Thyroid gland (tissue), 4 donors: ENCODE measurements at regions not wholly inside any gene's neighbourhood (a gene's known extent, or its start where the extent isn't known, plus 50 kb on each side); places are given as distances from the start of the nearest gene placed in this dataset.
"Not testable (repeated sequence)": the region's sequence is repeated elsewhere in the genome, so short reads cannot be mapped to it uniquely, and the experiment has no call there.

Experiments
- DNase-seq, 2 donors: peaks; one replicate each; pipeline ENCODE4 v3.0.0-alpha.2; 2019
- H3K27ac ChIP-seq, 3 donors: fragments of 200-600 bp; sonication (generic); 1 replicate in 2 of 3; 2 replicates in 1 of 3; pipeline ENCODE4 v1.5.1; 2016 to 2019; ENCODE audit warnings: mild to moderate bottlenecking in 1 of 3, moderate library complexity in 1 of 3
- H3K27me3 ChIP-seq: fragments of 200-600 bp; sonication (generic); one replicate; pipeline ENCODE4 v1.5.1; 2019
- H3K36me3 ChIP-seq, 2 donors: fragments of 200-600 bp; sonication (generic); one replicate each; pipeline ENCODE4 v1.5.1; 2016 to 2019
- H3K4me1 ChIP-seq, 2 donors: fragments of 200-600 bp; sonication (generic); one replicate each; pipeline ENCODE4 v1.5.1; 2017 to 2019
- H3K4me3 ChIP-seq, 3 donors: fragments of 200-600 bp; sonication (generic); replicated peaks in 1 of 3; 1 replicate in 2 of 3; 2 replicates in 1 of 3; pipeline ENCODE4 v1.5.1; 2016; ENCODE audit warnings: mild to moderate bottlenecking in 1 of 3
- H3K9me3 ChIP-seq: fragments of 200-600 bp; sonication (generic); one replicate; pipeline ENCODE4 v1.5.1; 2017
- CTCF ChIP-seq, 6 experiments: fragments of 200-600 bp in 3 of 6; fragments of 450-650 bp in 3 of 6; sonication (generic) in 3 of 6; IDR thresholded peaks; one replicate each; pipeline ENCODE4 v1.5.1; 2016 to 2019; ENCODE audit warnings: antibody characterized with exemption in 6 of 6, mild to moderate bottlenecking in 2 of 6, inconsistent platforms in 1 of 6, moderate library complexity in 1 of 6
- POLR2A ChIP-seq, 2 donors: fragments of 450-650 bp; IDR thresholded peaks; one replicate each; pipeline ENCODE4 v1.6.1; 2017; ENCODE audit warnings: antibody characterized with exemption in 2 of 2, mild to moderate bottlenecking in 2 of 2, moderate library complexity in 1 of 2
- WGBS, 2 donors: methylation state at CpG; one replicate each; pipeline ENCODE4 v1.1.5; 2017; 5-methylcytosine and 5-hydroxymethylcytosine counted together
- intact Hi-C: fragments of 100-400 bp; cut with DNase I; formaldehyde crosslinking; loops from one replicate; pipeline ENCODE4 v1.15.1; 2023

DNA sequence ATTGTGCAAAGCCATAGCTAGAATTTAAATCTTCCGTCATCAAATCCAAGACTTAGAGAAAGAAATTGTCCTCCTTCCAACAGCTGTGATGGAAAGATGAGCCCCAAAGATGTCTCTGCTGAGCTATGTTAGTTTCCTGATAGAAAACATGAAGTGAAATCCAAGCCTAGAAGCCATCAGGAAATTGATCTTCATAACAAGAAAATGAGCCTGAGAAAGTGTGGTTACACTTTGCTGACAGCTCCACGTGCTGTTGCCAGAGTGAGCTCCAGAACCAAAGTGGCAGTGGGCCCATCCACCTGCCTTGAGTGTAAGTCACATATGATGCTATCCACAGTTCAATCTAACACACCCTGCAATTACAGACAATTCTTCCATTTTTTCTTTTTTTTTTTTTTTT, 58.0 kb upstream of the UBASH3B start:
- Histone ChIP-seq H3K9me3 (no peaks in the 10 kb centered on the region), H3K4me3 (no peak overlapping the region), H3K27ac (no peak overlapping the region), H3K4me1 (no peaks in the 10 kb centered on the region), H3K36me3 (no peaks in the 10 kb centered on the region), H3K27me3 (no peaks in the 10 kb centered on the region)
- no peak for DNase-seq
- WGBS, 2 donors, result 81 to 84% methylated on average over 2 of the region's 2 CpGs
- intact Hi-C loops, result no loop called here
- TF ChIP-seq POLR2A (IDR thresholded peaks at IDR 0.05) (no peak), CTCF (IDR thresholded peaks at IDR 0.05) (no peak)

DNA sequence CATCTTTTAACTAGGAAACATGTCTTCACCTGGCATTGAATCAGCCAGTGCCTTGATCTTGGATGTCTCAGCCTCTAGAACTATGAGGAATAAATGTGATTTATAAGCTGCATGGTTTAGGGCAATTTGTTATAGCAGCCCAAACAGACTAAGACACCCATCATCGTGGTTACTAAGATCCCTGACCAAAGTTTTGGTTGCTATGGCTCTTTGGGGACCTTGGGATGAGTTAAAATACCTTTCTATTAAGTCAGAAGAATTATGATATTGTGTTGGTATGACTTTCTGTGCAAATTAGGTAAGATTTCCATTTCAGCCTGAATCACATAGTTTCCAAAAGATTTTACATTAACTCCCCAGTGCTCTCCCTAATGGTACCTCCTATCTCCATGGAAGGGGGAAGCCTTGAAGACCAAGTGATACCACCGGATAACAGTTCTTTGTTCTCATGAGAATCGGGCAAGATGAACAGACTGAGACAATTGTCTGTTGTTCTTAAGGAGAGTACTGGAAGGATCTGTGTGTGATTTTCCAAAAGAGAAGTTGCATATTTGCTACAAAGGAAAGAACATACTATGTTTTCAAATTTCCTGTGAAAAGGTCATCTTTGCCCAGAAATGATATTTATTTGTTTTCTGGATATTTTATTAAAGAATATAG, 60.4 kb upstream of the UBASH3B start:
- H3K27ac ChIP-seq, result no peak overlapping the region
- H3K4me1 ChIP-seq, result no peaks in the 10 kb centered on the region
- TF ChIP-seq CTCF (IDR thresholded peaks at IDR 0.05), result no peak
- TF ChIP-seq POLR2A (IDR thresholded peaks at IDR 0.05), result no peak
- no peak for DNase-seq
- no peaks in the 10 kb centered on the region for H3K27me3 ChIP-seq
- no peaks in the 10 kb centered on the region for H3K9me3 ChIP-seq
- H3K36me3 ChIP-seq, result no peaks in the 10 kb centered on the region
- intact Hi-C loops, result no loop called here
- H3K4me3 ChIP-seq, result no peak overlapping the region
- 73 to 94% methylated on average over 3 of the region's 3 CpGs for WGBS, 2 donors

GRCh38 chr11:122593473-122594420, 61.8 kb upstream of the UBASH3B start:
- 76 to 78% methylated on average over 4 of the region's 4 CpGs for WGBS, 2 donors
- intact Hi-C loops, result no loop called here
- Histone ChIP-seq H3K27ac (no peak overlapping the region), H3K4me1 (no peaks in the 10 kb centered on the region), H3K36me3 (no peaks in the 10 kb centered on the region), H3K4me3 (no peak overlapping the region), H3K9me3 (no peaks in the 10 kb centered on the region), H3K27me3 (no peaks in the 10 kb centered on the region)
- no peak for DNase-seq
- TF ChIP-seq CTCF (IDR thresholded peaks at IDR 0.05), result no peak
- TF ChIP-seq POLR2A (IDR thresholded peaks at IDR 0.05), result no peak

DNA sequence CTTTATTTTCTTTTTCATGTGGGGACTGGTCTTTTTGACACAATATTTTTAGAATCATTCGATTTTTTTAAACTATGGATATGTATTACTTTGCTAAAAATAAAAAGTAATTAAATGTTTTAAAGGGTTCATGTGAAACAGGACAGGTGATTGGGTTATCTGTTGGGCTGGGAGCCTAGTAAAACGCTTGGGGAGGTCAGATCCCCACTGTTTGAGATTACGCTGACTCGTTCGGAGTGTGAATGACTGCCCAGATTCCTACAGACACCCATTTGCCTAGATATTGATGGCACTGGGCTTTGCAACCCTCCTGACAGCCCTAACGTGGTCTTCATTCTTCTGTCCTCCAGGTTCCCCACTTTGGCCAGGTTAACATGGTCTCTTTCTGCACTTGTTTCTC, 62.9 kb upstream of the UBASH3B start:
- H3K4me3 ChIP-seq, result no peak overlapping the region
- WGBS, 2 donors, result 80 to 86% methylated on average over 6 of the region's 6 CpGs
- H3K4me1 ChIP-seq, result no peaks in the 10 kb centered on the region
- TF ChIP-seq CTCF (IDR thresholded peaks at IDR 0.05), result no peak
- TF ChIP-seq POLR2A (IDR thresholded peaks at IDR 0.05), result no peak
- no peaks in the 10 kb centered on the region for H3K27me3 ChIP-seq
- intact Hi-C loops, result no loop called here
- no peak overlapping the region for H3K27ac ChIP-seq
- H3K36me3 ChIP-seq, result no peaks in the 10 kb centered on the region
- DNase-seq, result no peak
- H3K9me3 ChIP-seq, result no peaks in the 10 kb centered on the region

DNA sequence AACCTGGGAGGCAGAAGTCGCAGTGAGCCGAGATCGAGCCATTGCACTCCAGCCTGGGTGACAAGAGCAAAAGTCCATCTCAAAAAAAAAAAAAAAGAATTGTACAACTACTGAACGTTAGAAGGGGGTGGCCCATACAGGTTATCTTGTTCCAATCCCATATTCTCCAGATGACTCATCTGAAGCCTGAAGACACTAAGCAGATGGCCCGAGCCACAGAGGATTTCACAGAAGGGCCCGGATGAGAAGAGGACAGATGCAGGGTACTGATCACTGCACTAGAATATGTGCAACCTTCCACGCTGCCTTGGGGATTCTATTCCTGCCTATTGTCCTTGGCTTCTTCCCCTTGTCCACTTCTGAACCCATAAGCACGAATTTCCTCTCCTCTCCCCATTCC, 70.9 kb upstream of the UBASH3B start:
- Histone ChIP-seq H3K27ac (no peak overlapping the region), H3K27me3 (no peaks in the 10 kb centered on the region), H3K9me3 (no peaks in the 10 kb centered on the region), H3K4me3 (no peak overlapping the region), H3K36me3 (no peaks in the 10 kb centered on the region), H3K4me1 (peaks cover 4 to 5% of the 10 kb centered on the region in 2 donors)
- TF ChIP-seq CTCF (IDR thresholded peaks at IDR 0.05) (no peak), POLR2A (IDR thresholded peaks at IDR 0.05) (no peak)
- DNase-seq, result no peak
- 86 to 93% methylated on average over 8 of the region's 8 CpGs for WGBS, 2 donors
- intact Hi-C loops, result no loop called here

DNA sequence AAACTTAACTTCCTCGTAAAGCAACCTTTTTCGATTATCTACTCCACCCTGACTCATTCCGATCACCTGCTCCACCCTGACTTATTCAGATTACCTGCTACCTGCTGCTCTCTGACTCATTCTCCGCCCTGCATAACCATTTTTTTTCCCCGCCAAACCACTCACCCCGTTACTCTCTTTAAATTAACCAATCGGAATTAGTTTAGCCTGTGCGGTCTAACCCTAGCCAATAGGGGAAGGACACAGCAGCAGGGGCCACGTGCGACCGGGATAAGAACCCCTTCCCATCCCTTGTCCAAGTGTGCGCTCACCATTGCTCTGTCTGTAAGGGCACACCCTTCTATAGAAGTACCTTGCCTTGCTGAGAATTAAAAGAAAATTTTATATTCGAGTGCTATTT, 75.5 kb upstream of the UBASH3B start:
- H3K27me3 ChIP-seq, intact Hi-C loops, DNase-seq, H3K36me3 ChIP-seq, H3K27ac ChIP-seq, H3K4me1 ChIP-seq, H3K9me3 ChIP-seq, H3K4me3 ChIP-seq: not testable (repeated sequence)
- 57 to 60% methylated on average over 13 of the region's 13 CpGs for WGBS, 2 donors
